ENCODE measurements at regions not wholly inside any gene's neighbourhood (a gene's known extent, or its start where the extent isn't known, plus 50 kb on each side); places are given as distances from the start of the nearest gene placed in this dataset.

- H3K27ac ChIP-seq, result no peak overlapping the region
- WGBS, 2 donors, result 22 to 44% methylated on average over 1 of the region's 1 CpG
- intact Hi-C loops (cut with DNase I), result no loop called here
- ATAC-seq, result no peak
- H3K27me3 ChIP-seq, result no peaks in the 10 kb centered on the region
- no peaks in the 10 kb centered on the region for H3K4me1 ChIP-seq
- no peak overlapping the region for H3K4me3 ChIP-seq
- H3K9me3 ChIP-seq, result no peaks in the 10 kb centered on the region
- H3K36me3 ChIP-seq (replicated peaks in 1 of 2; ENCODE audit: insufficient read depth in 1 of 2, low read depth in 2 of 2), result no peaks in the 10 kb centered on the region
- no peak for TF ChIP-seq POLR2A (IDR thresholded peaks at IDR 0.05)
- TF ChIP-seq, protein P1, sequence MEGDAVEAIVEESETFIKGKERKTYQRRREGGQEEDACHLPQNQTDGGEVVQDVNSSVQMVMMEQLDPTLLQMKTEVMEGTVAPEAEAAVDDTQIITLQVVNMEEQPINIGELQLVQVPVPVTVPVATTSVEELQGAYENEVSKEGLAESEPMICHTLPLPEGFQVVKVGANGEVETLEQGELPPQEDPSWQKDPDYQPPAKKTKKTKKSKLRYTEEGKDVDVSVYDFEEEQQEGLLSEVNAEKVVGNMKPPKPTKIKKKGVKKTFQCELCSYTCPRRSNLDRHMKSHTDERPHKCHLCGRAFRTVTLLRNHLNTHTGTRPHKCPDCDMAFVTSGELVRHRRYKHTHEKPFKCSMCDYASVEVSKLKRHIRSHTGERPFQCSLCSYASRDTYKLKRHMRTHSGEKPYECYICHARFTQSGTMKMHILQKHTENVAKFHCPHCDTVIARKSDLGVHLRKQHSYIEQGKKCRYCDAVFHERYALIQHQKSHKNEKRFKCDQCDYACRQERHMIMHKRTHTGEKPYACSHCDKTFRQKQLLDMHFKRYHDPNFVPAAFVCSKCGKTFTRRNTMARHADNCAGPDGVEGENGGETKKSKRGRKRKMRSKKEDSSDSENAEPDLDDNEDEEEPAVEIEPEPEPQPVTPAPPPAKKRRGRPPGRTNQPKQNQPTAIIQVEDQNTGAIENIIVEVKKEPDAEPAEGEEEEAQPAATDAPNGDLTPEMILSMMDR (IDR thresholded peaks at IDR 0.05), result no peak
- DNase-seq, result no peak
Observed at GRCh38 chr18:34055227-34055626, 169.5 kb downstream of the NOL4 start.

- H3K4me1 ChIP-seq, result no peaks in the 10 kb centered on the region
- no peak overlapping the region for H3K4me3 ChIP-seq
- no peak for DNase-seq
- ATAC-seq, result no peak
- H3K27ac ChIP-seq, result no peak overlapping the region
- TF ChIP-seq, protein P1 (IDR thresholded peaks at IDR 0.05), result no peak
- no peak for TF ChIP-seq POLR2A (IDR thresholded peaks at IDR 0.05)
- no peaks in the 10 kb centered on the region for H3K36me3 ChIP-seq (replicated peaks in 1 of 2; ENCODE audit: insufficient read depth in 1 of 2, low read depth in 2 of 2)
- intact Hi-C loops (cut with DNase I), result no loop called here
- no peaks in the 10 kb centered on the region for H3K9me3 ChIP-seq
- WGBS, 2 donors, result 94% methylated on average over 2 of the region's 2 CpGs
- no peaks in the 10 kb centered on the region for H3K27me3 ChIP-seq
Observed at GRCh38 chr18:34050661-34051060, 174.1 kb downstream of the NOL4 start.

GRCh38 chr18:34049511-34049910 is 175.2 kb downstream of the NOL4 start:
- H3K9me3 ChIP-seq, result no peaks in the 10 kb centered on the region
- H3K4me3 ChIP-seq, result no peak overlapping the region
- DNase-seq (no peak), ATAC-seq (no peak)
- no peaks in the 10 kb centered on the region for H3K27me3 ChIP-seq
- no peaks in the 10 kb centered on the region for H3K36me3 ChIP-seq (replicated peaks in 1 of 2; ENCODE audit: insufficient read depth in 1 of 2, low read depth in 2 of 2)
- 78 to 85% methylated on average over 3 of the region's 3 CpGs for WGBS, 2 donors
- no peak for TF ChIP-seq POLR2A (IDR thresholded peaks at IDR 0.05)
- intact Hi-C loops (cut with DNase I), result no loop called here
- no peaks in the 10 kb centered on the region for H3K4me1 ChIP-seq
- H3K27ac ChIP-seq, result no peak overlapping the region

DNA sequence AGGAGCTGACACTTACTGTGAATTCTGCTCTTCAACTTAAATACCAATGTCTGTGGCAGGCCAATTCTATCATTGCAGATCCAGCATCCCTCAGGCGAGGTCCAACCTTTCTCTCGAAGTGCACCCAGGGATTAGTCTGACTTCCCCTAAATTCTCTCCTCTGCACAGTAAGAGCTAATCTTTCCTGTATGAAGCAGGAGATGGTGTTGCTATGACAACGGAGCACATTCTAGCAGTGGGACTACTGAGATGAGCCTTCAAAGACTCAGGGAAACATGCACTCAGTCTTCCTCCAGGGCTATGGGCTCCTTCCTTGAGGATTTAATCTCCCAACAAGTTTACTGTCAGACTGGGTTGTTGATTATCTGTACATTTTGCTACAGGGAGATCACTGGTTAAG is 176.3 kb downstream of the NOL4 start:
- 66 to 82% methylated on average over 3 of the region's 3 CpGs for WGBS, 2 donors

GRCh38 chr18:34042423-34043146 is 182.1 kb downstream of the NOL4 start:
- DNase-seq (no peak), ATAC-seq (no peak)
- Histone ChIP-seq H3K9me3 (no peaks in the 10 kb centered on the region), H3K4me3 (no peak overlapping the region), H3K27ac (no peak overlapping the region), H3K4me1 (no peaks in the 10 kb centered on the region), H3K27me3 (no peaks in the 10 kb centered on the region), H3K36me3 (replicated peaks in 1 of 2; ENCODE audit: insufficient read depth in 1 of 2, low read depth in 2 of 2) (no peaks in the 10 kb centered on the region)
- no peak for TF ChIP-seq POLR2A (IDR thresholded peaks at IDR 0.05)
- TF ChIP-seq, protein P1 (IDR thresholded peaks at IDR 0.05), result no peak
- WGBS, 2 donors, result 62 to 70% methylated on average over 4 of the region's 4 CpGs
- intact Hi-C loops (cut with DNase I), result no loop called here

More for the DNA sequence above, 176.3 kb downstream of the NOL4 start:
- intact Hi-C loops (cut with DNase I), result no loop called here
- H3K27me3 ChIP-seq, result no peaks in the 10 kb centered on the region
- H3K36me3 ChIP-seq (replicated peaks in 1 of 2; ENCODE audit: insufficient read depth in 1 of 2, low read depth in 2 of 2), result no peaks in the 10 kb centered on the region
- DNase-seq, result no peak
- no peak overlapping the region for H3K4me3 ChIP-seq
- no peaks in the 10 kb centered on the region for H3K4me1 ChIP-seq
- no peak for ATAC-seq
- H3K9me3 ChIP-seq, result no peaks in the 10 kb centered on the region
- H3K27ac ChIP-seq, result no peak overlapping the region
- no peak for TF ChIP-seq POLR2A (IDR thresholded peaks at IDR 0.05)
- TF ChIP-seq, protein P1 (IDR thresholded peaks at IDR 0.05), result no peak

Measured in body of pancreas (tissue), 4 donors.